K562 (cell line): ENCODE measurements at regions not wholly inside any gene's neighbourhood (a gene's known extent, or its start where the extent isn't known, plus 50 kb on each side); places are given as distances from the start of the nearest gene placed in this dataset.

ENCODE experiments used
- ATAC-seq: fragments of 200-7000 bp; cut with Tn5 transposase; 3 replicates; pipeline ENCODE4 v1.9.1; 2020; ENCODE audit warnings: moderate library complexity
- BruUV-seq: library from RNA; stranded (reverse); fragments of 400-500 nt; replicated peaks from 2 replicates; lab custom pipeline; 2021; lab: Mats Ljungman, UMichigan
- CTCF ChIA-PET: fragments of 300-600 bp; formaldehyde crosslinking; extraction: SDS; loops from one replicate; lab custom pipeline; 2021; ENCODE audit warnings: low intra/inter-chr PET ratio; lab: Yijun Ruan, JAX
- POLR2A ChIA-PET: fragments of 300-600, 350-650 bp; sonication (Branson Sonifier 250); formaldehyde crosslinking; extraction: SDS; loops from one replicate; lab custom pipeline; 2021; ENCODE audit warnings: antibody characterized with exemption, inconsistent platforms; lab: Yijun Ruan, JAX
- DNase-seq, 4 experiments: peaks; one replicate each; pipeline versions ENCODE4 v3.0.0 to v3.0.0-alpha.2; 2011 to 2018; ENCODE audit warnings: low spot score in 3 of 4, mixed read lengths in 3 of 4; ENCODE audit errors: extremely low read depth in 1 of 4
- FAIRE-seq: peaks from 2 replicates; lab custom pipeline; 2011; peaks lifted over from hg19 to GRCh38; lab: Jason Lieb, UNC
- H2AFZ ChIP-seq: 2 replicates; pipeline ENCODE4 v1.6.0; 2011; ENCODE audit warnings: low read depth, low read length, control low read depth, inconsistent platforms
- H3K27ac ChIP-seq: fragments of 200-600 bp; 3 replicates; pipeline ENCODE4 v1.8.0; 2011; ENCODE audit warnings: low read depth, mild to moderate bottlenecking, control low read depth, inconsistent platforms, low read length, moderate library complexity, mixed read lengths; ENCODE audit errors: extremely low read depth
- H3K27me3 ChIP-seq, 2 experiments: fragments of 300-600 bp in 1 of 2; 2 replicates in 1 of 2; 3 replicates in 1 of 2; pipeline versions ENCODE4 v1.6.0 to v1.8.0; 2011; ENCODE audit warnings: inconsistent platforms in 2 of 2, low read length in 2 of 2, mild to moderate bottlenecking in 1 of 2, mixed read lengths in 1 of 2, moderate library complexity in 1 of 2; ENCODE audit not compliant: control insufficient read depth in 2 of 2, insufficient read depth in 2 of 2
- H3K36me3 ChIP-seq: fragments of 300-600 bp; 3 replicates; pipeline ENCODE4 v1.8.0; 2011; ENCODE audit warnings: mild to moderate bottlenecking, low read length, inconsistent platforms; ENCODE audit not compliant: control insufficient read depth, insufficient read depth
- H3K4me1 ChIP-seq, 2 experiments: fragments of 200-600 bp in 1 of 2; replicated peaks in 1 of 2; 2 replicates in 1 of 2; 3 replicates in 1 of 2; pipeline versions ENCODE4 v1.5.1 to v1.8.0; 2011; ENCODE audit warnings: inconsistent platforms in 2 of 2, low read length in 2 of 2, mild to moderate bottlenecking in 1 of 2, mixed read lengths in 1 of 2, moderate library complexity in 1 of 2; ENCODE audit not compliant: control insufficient read depth in 2 of 2, insufficient read depth in 2 of 2
- H3K4me2 ChIP-seq: 2 replicates; pipeline ENCODE4 v1.6.1; 2011; ENCODE audit warnings: low read length, control low read depth, inconsistent platforms, mixed read lengths; ENCODE audit not compliant: insufficient read depth
- H3K4me3 ChIP-seq: fragments of 200-600 bp; sonication (generic), shearing (Covaris generic); 2 replicates; pipeline ENCODE4 v1.5.1; 2016; ENCODE audit warnings: control low read depth, inconsistent platforms
- H3K79me2 ChIP-seq: fragments of 200-600 bp; 3 replicates; pipeline ENCODE4 v1.8.0; 2011; ENCODE audit warnings: low read length, inconsistent platforms; ENCODE audit not compliant: control insufficient read depth, insufficient read depth
- H3K9ac ChIP-seq, 2 experiments: 2 replicates each; pipeline versions ENCODE4 v1.6.0 to v1.6.1; 2011; ENCODE audit warnings: low read depth in 2 of 2, low read length in 2 of 2, control low read depth in 1 of 2, inconsistent platforms in 1 of 2, mild to moderate bottlenecking in 1 of 2, mixed read lengths in 1 of 2; ENCODE audit not compliant: insufficient read depth in 1 of 2
- H3K9me1 ChIP-seq: one replicate; pipeline ENCODE4 v1.6.0; 2011; ENCODE audit warnings: inconsistent platforms, mild to moderate bottlenecking, low read length, moderate library complexity; ENCODE audit not compliant: control insufficient read depth, insufficient read depth
- H3K9me3 ChIP-seq: replicated peaks from 2 replicates; pipeline ENCODE4 v1.5.1; 2011; ENCODE audit warnings: low read depth, low read length, inconsistent platforms; ENCODE audit not compliant: control insufficient read depth, insufficient read depth
- H4K20me1 ChIP-seq: replicated peaks from 2 replicates; pipeline ENCODE4 v1.6.1; 2011; ENCODE audit warnings: low read length, inconsistent platforms, mixed read lengths; ENCODE audit not compliant: control insufficient read depth, insufficient read depth
- FIP1L1 ChIP-seq: fragments of 200-400 bp; formaldehyde crosslinking; IDR thresholded peaks from 2 replicates; pipeline ENCODE4 v1.6.1; 2018; ENCODE audit warnings: mild to moderate bottlenecking, low read depth, low read length; ENCODE audit not compliant: poor library complexity, severe bottlenecking
- KAT8 ChIP-seq: fragments of 450-650 bp; IDR thresholded peaks from 2 replicates; pipeline ENCODE4 v1.6.1; 2016; ENCODE audit warnings: low read depth, mild to moderate bottlenecking
- MAFG ChIP-seq: fragments of 450-650 bp; conservative IDR thresholded peaks from 2 replicates; pipeline ENCODE4 v1.6.1; 2016; ENCODE audit warnings: missing genetic modification characterization, missing compliant biosample characterization
- MCM2 ChIP-seq: fragments of 450-650 bp; IDR thresholded peaks from 2 replicates; pipeline ENCODE4 v1.6.1; 2017; ENCODE audit warnings: low read depth, mild to moderate bottlenecking
- MTA3 ChIP-seq: fragments of 450-650 bp; formaldehyde crosslinking; IDR thresholded peaks from 2 replicates; pipeline ENCODE4 v1.6.1; 2017; ENCODE audit warnings: mild to moderate bottlenecking, borderline replicate concordance
- MXI1 ChIP-seq: IDR thresholded peaks from 2 replicates; pipeline ENCODE4 v1.6.1; 2011; ENCODE audit warnings: low read depth, mild to moderate bottlenecking, improper control_type of control experiment, low read length
- PATZ1 ChIP-seq: fragments of 250-450 bp; sonication (Bioruptor Pico); IDR thresholded peaks from 2 replicates; pipeline ENCODE4 v1.5.0; 2020; ENCODE audit warnings: mild to moderate bottlenecking, borderline replicate concordance
- POLR2A ChIP-seq: fragments of 450-650 bp; conservative IDR thresholded peaks from 2 replicates; pipeline ENCODE4 v1.6.1; 2016
- PYGO2 ChIP-seq: fragments of 450-650 bp; IDR thresholded peaks from 2 replicates; pipeline ENCODE4 v1.6.1; 2016; ENCODE audit warnings: mild to moderate bottlenecking, missing genetic modification characterization, moderate library complexity, missing compliant biosample characterization
- SOX6 ChIP-seq: fragments of 450-650 bp; IDR thresholded peaks from 2 replicates; pipeline ENCODE4 v1.6.1; 2014; ENCODE audit warnings: mild to moderate bottlenecking
- ZNF146 ChIP-seq: IDR thresholded peaks from one replicate; pipeline ENCODE4 v1.6.1; 2018; ENCODE audit warnings: missing compliant biosample characterization; ENCODE audit not compliant: unreplicated experiment
- ZNF408 ChIP-seq: fragments of 250-450 bp; sonication (Bioruptor Pico); IDR thresholded peaks from 2 replicates; pipeline ENCODE4 v1.4.0; 2020; ENCODE audit warnings: low read depth, mild to moderate bottlenecking, moderate library complexity
- ZNF445 ChIP-seq: fragments of 250-450 bp; sonication (Bioruptor Pico); IDR thresholded peaks from 2 replicates; pipeline ENCODE4 v1.4.0; 2020; ENCODE audit warnings: low read depth, mild to moderate bottlenecking, moderate library complexity
- ZNF766 ChIP-seq: fragments of 200-800 bp; sonication (Bioruptor generic); conservative IDR thresholded peaks from 2 replicates; pipeline ENCODE4 v1.6.1; 2016; ENCODE audit warnings: missing genetic modification characterization, missing compliant biosample characterization
- WGBS: fragments of 100-300 bp; shearing (Covaris generic); methylation state at CpG from one replicate; pipeline ENCODE4 v1.1.6; 2016; ENCODE audit warnings: low coverage, mixed read lengths; ENCODE audit not compliant: insufficient coverage; ENCODE audit errors: missing lambda C conversion rate; 5-methylcytosine and 5-hydroxymethylcytosine counted together
- in situ Hi-C: fragments of 300-500 bp; cut with MboI; formaldehyde crosslinking; loops from 4 replicates; pipeline ENCODE4 v1.15.0; 2018; ENCODE audit warnings: inconsistent platforms, mixed read lengths
- intact Hi-C: fragments of 100-400 bp; cut with micrococcal nuclease; formaldehyde crosslinking; loops from 2 replicates; pipeline ENCODE4 v1.14.2; 2022

- POLR2A ChIA-PET: interaction anchor here (0.5 kb wide), 1 partner anchor 311 kb away, joined by 3 read pairs; no protein-coding TSS in a partner anchor
- 0% methylated on average over 7 of the region's 7 CpGs for WGBS
- Histone ChIP-seq H3K79me2 (no peaks in the 10 kb centered on the region), H3K9me3 (no peaks in the 10 kb centered on the region), H3K9ac (no peak overlapping the region), H4K20me1 (no peaks in the 10 kb centered on the region), H3K27me3 (peaks cover 0 to 14% of the 10 kb centered on the region in 2 experiments; a peak in 3 of 5 replicates), H3K4me1 (no peaks in the 10 kb centered on the region), H3K4me2 (no peak overlapping the region), H3K27ac (no peak overlapping the region), H3K9me1 (no peaks in the 10 kb centered on the region), H3K36me3 (no peaks in the 10 kb centered on the region), H2AFZ (no peak overlapping the region), H3K4me3 (no peak overlapping the region)
- intact Hi-C loops (no loop called here), in situ Hi-C loops (no loop called here)
- CTCF ChIA-PET: no interaction called here
- FAIRE-seq (no peak), DNase-seq (no peak), ATAC-seq (no peak)
- BruUV-seq: no TSS peak
- no peak for TF ChIP-seq MXI1
- no peak for TF ChIP-seq FIP1L1
- TF ChIP-seq KAT8: no peak
- no peak for TF ChIP-seq PATZ1 (CRISPR knock-in tag)
- TF ChIP-seq MAFG (tag): no peak
- no peak for TF ChIP-seq SOX6
- TF ChIP-seq ZNF445 (CRISPR knock-in tag): no peak
- TF ChIP-seq MTA3: no peak
- no peak for TF ChIP-seq PYGO2 (tag)
- no peak for TF ChIP-seq POLR2A
- TF ChIP-seq ZNF146 (CRISPR knock-in tag): no peak
- TF ChIP-seq MCM2: no peak
- no peak for TF ChIP-seq ZNF766 (CRISPR knock-in tag)
- TF ChIP-seq ZNF408 (CRISPR knock-in tag): no peak
Observed at GRCh38 chr9:737400-738120, 103.9 kb upstream of the DMRT1 start.
